ENCODE measurements at regions not wholly inside any gene's neighbourhood (a gene's known extent, or its start where the extent isn't known, plus 50 kb on each side); places are given as distances from the start of the nearest gene placed in this dataset.

DNA sequence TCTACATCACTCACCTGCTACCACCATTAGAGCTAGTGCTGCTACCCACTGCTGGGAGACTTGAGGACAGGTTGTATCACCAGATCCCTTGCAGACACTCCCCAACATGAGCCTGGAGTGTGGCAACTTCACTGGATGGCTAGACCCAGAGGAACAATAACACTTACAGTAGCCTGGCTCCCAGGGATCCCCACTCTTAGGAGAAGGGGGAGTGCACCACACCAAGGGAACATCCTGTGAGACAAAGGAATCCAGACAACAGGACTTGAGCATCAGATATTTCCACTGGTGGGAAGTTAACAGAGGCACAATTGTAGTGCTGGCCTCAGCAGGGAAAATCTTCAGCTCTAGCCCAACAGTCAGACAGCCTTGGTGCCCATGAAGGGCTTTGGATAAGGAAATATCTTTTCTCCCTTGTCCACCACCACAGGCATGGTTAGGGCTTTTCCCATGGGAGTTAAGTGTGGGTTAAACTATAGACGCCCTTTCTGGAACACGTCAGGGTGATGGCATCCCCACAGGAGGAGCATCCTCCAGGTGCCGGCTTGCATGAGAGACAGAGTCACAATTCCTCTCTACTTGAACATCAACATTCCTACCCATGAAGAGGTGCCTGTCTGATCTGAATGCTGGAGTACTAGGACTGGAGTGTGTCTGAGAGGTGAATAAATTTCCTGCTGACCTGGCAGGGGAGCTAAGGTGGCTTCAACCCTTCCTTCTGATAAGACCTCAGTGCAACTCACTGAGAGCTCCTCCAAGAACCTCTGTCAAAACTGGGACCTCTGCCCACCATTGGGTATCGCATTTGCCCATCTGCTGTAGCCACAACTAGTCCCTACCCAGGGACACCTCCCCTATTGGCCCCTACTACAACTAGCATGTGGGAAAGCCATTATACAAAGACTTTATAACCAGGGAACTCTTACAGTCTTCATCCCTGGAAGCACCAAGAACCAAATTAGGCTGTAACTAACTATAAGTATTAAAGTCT is 55.4 kb upstream of the SIRPG start:
- no peaks in the 10 kb centered on the region for H3K4me1 Mint-ChIP-seq (ENCODE audit: low read depth)
- no peak overlapping the region for H3K4me3 Mint-ChIP-seq (ENCODE audit: unreplicated experiment)
- H3K27ac Mint-ChIP-seq (ENCODE audit: unreplicated experiment): no peak overlapping the region
- H3K9me3 Mint-ChIP-seq (ENCODE audit: low read depth): peaks cover 5% of the 10 kb centered on the region
- TF ChIP-seq, protein P1, sequence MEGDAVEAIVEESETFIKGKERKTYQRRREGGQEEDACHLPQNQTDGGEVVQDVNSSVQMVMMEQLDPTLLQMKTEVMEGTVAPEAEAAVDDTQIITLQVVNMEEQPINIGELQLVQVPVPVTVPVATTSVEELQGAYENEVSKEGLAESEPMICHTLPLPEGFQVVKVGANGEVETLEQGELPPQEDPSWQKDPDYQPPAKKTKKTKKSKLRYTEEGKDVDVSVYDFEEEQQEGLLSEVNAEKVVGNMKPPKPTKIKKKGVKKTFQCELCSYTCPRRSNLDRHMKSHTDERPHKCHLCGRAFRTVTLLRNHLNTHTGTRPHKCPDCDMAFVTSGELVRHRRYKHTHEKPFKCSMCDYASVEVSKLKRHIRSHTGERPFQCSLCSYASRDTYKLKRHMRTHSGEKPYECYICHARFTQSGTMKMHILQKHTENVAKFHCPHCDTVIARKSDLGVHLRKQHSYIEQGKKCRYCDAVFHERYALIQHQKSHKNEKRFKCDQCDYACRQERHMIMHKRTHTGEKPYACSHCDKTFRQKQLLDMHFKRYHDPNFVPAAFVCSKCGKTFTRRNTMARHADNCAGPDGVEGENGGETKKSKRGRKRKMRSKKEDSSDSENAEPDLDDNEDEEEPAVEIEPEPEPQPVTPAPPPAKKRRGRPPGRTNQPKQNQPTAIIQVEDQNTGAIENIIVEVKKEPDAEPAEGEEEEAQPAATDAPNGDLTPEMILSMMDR (IDR thresholded peaks at IDR 0.05): no peak
- DNase-seq (ENCODE audit: low spot score): no peak
- no peaks in the 10 kb centered on the region for H3K36me3 Mint-ChIP-seq (ENCODE audit: low read depth)
- peaks cover 31% of the 10 kb centered on the region for H3K27me3 Mint-ChIP-seq (ENCODE audit: low read depth)

DNA sequence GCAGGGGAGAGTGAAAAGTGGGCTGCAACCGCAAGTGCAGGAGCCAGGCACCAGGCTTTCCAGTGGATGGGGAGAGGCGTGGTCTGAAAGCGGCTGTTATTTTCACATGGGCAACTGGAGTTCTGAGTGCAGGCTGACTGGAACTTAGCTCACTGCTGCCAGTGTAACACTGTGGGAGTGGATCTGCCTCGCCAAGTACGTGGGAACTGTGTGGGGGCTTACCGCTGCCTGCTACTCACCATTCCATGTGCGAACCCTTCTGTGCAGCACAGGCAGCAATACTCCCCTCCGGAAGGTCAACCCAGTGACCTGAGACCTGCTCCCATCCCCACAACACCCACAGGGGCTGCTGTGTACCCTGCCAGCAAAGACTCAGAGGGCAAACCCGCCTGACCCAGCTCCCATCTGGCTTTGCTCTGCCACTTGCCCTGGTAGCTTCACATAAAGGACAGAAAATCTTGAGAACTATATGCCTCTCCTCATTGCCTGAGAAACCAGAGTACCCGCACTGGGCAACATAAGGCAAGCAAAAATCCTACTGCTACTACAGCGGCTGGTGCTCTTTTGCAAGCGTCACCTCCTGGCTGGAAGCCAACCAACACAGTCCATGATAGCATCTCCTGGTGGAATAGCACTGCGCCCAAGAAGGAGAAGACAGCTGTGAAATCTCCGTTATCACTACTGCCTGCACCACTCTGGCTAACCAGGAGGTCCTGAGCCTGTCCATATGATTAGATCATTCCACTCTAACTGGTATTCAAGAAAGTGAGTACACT is 54.4 kb upstream of the SIRPG start:
- DNase-seq (ENCODE audit: low spot score): no peak
- TF ChIP-seq, protein P1 (IDR thresholded peaks at IDR 0.05): no peak
- Mint-ChIP-seq H3K4me1 (ENCODE audit: low read depth) (no peaks in the 10 kb centered on the region), H3K4me3 (ENCODE audit: unreplicated experiment) (no peak overlapping the region), H3K36me3 (ENCODE audit: low read depth) (no peaks in the 10 kb centered on the region), H3K9me3 (ENCODE audit: low read depth) (peaks cover 5% of the 10 kb centered on the region), H3K27me3 (ENCODE audit: low read depth) (peaks cover 33% of the 10 kb centered on the region), H3K27ac (ENCODE audit: unreplicated experiment) (no peak overlapping the region)

DNA sequence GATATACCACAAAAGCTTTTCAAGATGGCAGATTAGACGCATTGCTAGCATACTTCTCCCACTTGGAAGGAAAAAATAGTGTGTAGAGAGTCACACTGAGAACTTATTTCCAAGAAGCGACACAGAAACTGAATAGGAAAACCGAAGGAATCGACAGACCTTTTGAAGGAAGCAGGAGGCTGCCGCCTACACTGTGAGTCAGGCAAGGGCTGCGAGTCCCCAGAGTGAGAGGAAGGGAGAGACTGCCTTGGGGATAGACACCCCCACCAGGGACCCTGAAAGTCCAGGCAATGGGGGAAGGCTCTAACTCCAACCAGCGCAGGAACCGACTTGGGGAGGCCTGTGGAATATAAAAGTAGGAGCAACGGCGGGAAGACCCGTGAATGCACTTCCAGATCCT is 53.7 kb upstream of the SIRPG start:
- Mint-ChIP-seq H3K9me3 (ENCODE audit: low read depth) (peaks cover 5% of the 10 kb centered on the region), H3K4me3 (ENCODE audit: unreplicated experiment) (no peak overlapping the region), H3K27ac (ENCODE audit: unreplicated experiment) (no peak overlapping the region), H3K27me3 (ENCODE audit: low read depth) (peaks cover 32% of the 10 kb centered on the region), H3K4me1 (ENCODE audit: low read depth) (no peaks in the 10 kb centered on the region), H3K36me3 (ENCODE audit: low read depth) (no peaks in the 10 kb centered on the region)
- TF ChIP-seq, protein P1 (IDR thresholded peaks at IDR 0.05): no peak
- no peak for DNase-seq (ENCODE audit: low spot score)

DNA sequence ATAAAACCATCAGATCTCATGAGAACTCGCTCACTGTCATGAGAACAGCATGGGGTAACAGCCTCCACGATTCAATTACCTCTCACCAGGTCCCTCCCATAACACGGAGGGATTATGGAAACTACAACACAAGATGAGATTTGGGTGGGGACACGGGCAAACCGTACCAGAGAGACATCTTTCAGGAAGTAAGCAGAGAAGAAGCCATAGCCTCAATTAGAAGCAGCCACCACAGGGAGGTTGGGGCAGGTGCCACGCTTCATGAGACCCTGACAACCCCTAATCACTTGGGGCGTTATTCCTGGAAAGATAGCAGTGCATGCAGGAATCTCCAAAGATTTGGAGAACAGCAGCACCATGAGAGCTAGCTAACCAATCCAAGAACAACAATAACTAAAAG is 52.9 kb upstream of the SIRPG start:
- H3K4me3 Mint-ChIP-seq (ENCODE audit: unreplicated experiment): no peak overlapping the region
- TF ChIP-seq, protein P1 (IDR thresholded peaks at IDR 0.05): no peak
- peaks cover 5% of the 10 kb centered on the region for H3K9me3 Mint-ChIP-seq (ENCODE audit: low read depth)
- H3K27me3 Mint-ChIP-seq (ENCODE audit: low read depth): peaks cover 24% of the 10 kb centered on the region
- no peak for DNase-seq (ENCODE audit: low spot score)
- no peaks in the 10 kb centered on the region for H3K36me3 Mint-ChIP-seq (ENCODE audit: low read depth)
- no peaks in the 10 kb centered on the region for H3K4me1 Mint-ChIP-seq (ENCODE audit: low read depth)
- H3K27ac Mint-ChIP-seq (ENCODE audit: unreplicated experiment): no peak overlapping the region

Data from chondrocyte (in vitro differentiated cells).